T-helper 2 cell treated with Interferon-gamma antibody and Interleukin-4, amounts not matched to agents 5 μg/mL and 100 μg/mL, for 36 hours (primary cell): ENCODE measurements at regions not wholly inside any gene's neighbourhood (a gene's known extent, or its start where the extent isn't known, plus 50 kb on each side); places are given as distances from the start of the nearest gene placed in this dataset.

Source experiments
- DNase-seq: peaks from one replicate; pipeline ENCODE4 v3.0.0; 2021; ENCODE audit warnings: low spot score
- H3K27ac Mint-ChIP-seq: one replicate; pipeline ENCODE4 v1.8.0; 2021; ENCODE audit warnings: mild to moderate bottlenecking, mixed read lengths
- H3K27me3 Mint-ChIP-seq: one replicate; pipeline ENCODE4 v1.8.0; 2021; ENCODE audit warnings: low read depth, mixed read lengths
- H3K36me3 Mint-ChIP-seq: one replicate; pipeline ENCODE4 v1.8.0; 2021; ENCODE audit warnings: low read depth, mixed read lengths
- H3K4me1 Mint-ChIP-seq: one replicate; pipeline ENCODE4 v1.8.0; 2021; ENCODE audit warnings: low read depth, mixed read lengths
- H3K4me3 Mint-ChIP-seq: one replicate; pipeline ENCODE4 v1.8.0; 2022; ENCODE audit warnings: mild to moderate bottlenecking, moderate library complexity, mixed read lengths
- H3K9me3 Mint-ChIP-seq: one replicate; pipeline ENCODE4 v1.8.0; 2021; ENCODE audit warnings: mixed read lengths

- Mint-ChIP-seq H3K4me1 (no peaks in the 10 kb centered on the region), H3K27me3 (no peaks in the 10 kb centered on the region), H3K36me3 (no peaks in the 10 kb centered on the region), H3K4me3 (no peak overlapping the region), H3K27ac (no peak overlapping the region), H3K9me3 (no peaks in the 10 kb centered on the region)
- DNase-seq, result no peak
Measured at GRCh38 chr3:163045945-163046344, 1549.3 kb downstream of the OTOL1 start.

DNA sequence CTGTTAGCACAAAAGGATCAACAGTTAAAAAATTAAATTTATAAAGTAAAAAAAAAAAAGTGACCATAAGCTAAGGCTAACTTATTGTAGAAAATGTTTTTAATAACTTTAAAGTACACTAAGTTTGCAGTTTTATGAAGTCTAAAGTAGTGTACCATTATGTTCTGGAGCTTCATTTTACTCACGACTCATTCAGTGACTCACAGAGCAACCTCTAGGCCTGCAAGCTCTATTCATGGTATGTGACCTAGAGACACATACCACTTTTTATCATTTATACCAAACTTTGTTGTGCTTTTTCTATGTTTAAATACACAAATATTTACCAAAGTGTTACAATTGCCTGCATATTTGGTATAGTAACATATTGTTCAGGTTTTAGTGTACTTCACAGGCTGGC, 1552.3 kb downstream of the OTOL1 start:
- Mint-ChIP-seq H3K27ac (no peak overlapping the region), H3K4me1 (no peaks in the 10 kb centered on the region), H3K4me3 (no peak overlapping the region), H3K36me3 (no peaks in the 10 kb centered on the region), H3K27me3 (no peaks in the 10 kb centered on the region), H3K9me3 (no peaks in the 10 kb centered on the region)
- DNase-seq, result no peak

- H3K9me3 Mint-ChIP-seq, result no peaks in the 10 kb centered on the region
- H3K36me3 Mint-ChIP-seq, result no peaks in the 10 kb centered on the region
- H3K4me3 Mint-ChIP-seq, result no peak overlapping the region
- no peak overlapping the region for H3K27ac Mint-ChIP-seq
- no peak for DNase-seq
- no peaks in the 10 kb centered on the region for H3K27me3 Mint-ChIP-seq
- no peaks in the 10 kb centered on the region for H3K4me1 Mint-ChIP-seq
Measured at GRCh38 chr3:163056874-163057497, 1560.4 kb downstream of the OTOL1 start.

- H3K36me3 Mint-ChIP-seq, result no peaks in the 10 kb centered on the region
- no peak for DNase-seq
- H3K9me3 Mint-ChIP-seq, result no peaks in the 10 kb centered on the region
- H3K4me1 Mint-ChIP-seq, result no peaks in the 10 kb centered on the region
- H3K4me3 Mint-ChIP-seq, result no peak overlapping the region
- no peaks in the 10 kb centered on the region for H3K27me3 Mint-ChIP-seq
- H3K27ac Mint-ChIP-seq, result no peak overlapping the region
Measured at GRCh38 chr3:163058031-163058854, 1561.6 kb downstream of the OTOL1 start.

GRCh38 chr3:163071713-163072112, 1575.1 kb downstream of the OTOL1 start:
- Mint-ChIP-seq H3K9me3 (peaks cover 12% of the 10 kb centered on the region), H3K4me1 (no peaks in the 10 kb centered on the region), H3K36me3 (no peaks in the 10 kb centered on the region), H3K4me3 (no peak overlapping the region), H3K27ac (no peak overlapping the region), H3K27me3 (no peaks in the 10 kb centered on the region)
- no peak for DNase-seq
